ENCODE measurements at regions not wholly inside any gene's neighbourhood (a gene's known extent, or its start where the extent isn't known, plus 50 kb on each side); places are given as distances from the start of the nearest gene placed in this dataset.

GRCh38 chr9:86664603-86665002 is 282.7 kb downstream of the GAS1 start:
- no peak for DNase-seq
- TF ChIP-seq CTCF (IDR thresholded peaks at IDR 0.05 in 8 of 11, conservative IDR thresholded peaks at IDR 0.05 in 3 of 11) (no peak), POLR2AphosphoS5 (IDR thresholded peaks at IDR 0.05) (no peak)
- WGBS, 5 donors: 74 to 86% (median 79%) methylated on average over 6 to 7 of the region's 7 CpGs
- Histone ChIP-seq H3K27me3 (replicated peaks in 1 of 7) (peaks cover 0 to 14% (median 0%) of the 10 kb centered on the region in 7 donors), H3K36me3 (no peaks in the 10 kb centered on the region), H3K4me3 (no peak overlapping the region), H3K4me1 (no peaks in the 10 kb centered on the region), H3K9me3 (no peaks in the 10 kb centered on the region), H3K27ac (no peak overlapping the region)
- intact Hi-C loops (cut with DNase I; ENCODE audit: low total_unique reads): no loop called here

- Histone ChIP-seq H3K27me3 (replicated peaks in 1 of 7) (peaks cover 0 to 14% (median 0%) of the 10 kb centered on the region in 7 donors), H3K36me3 (no peaks in the 10 kb centered on the region), H3K27ac (no peak overlapping the region), H3K4me3 (no peak overlapping the region), H3K4me1 (no peaks in the 10 kb centered on the region), H3K9me3 (no peaks in the 10 kb centered on the region)
- WGBS, 5 donors: 80 to 95% (median 92%) methylated on average over 2 of the region's 2 CpGs
- intact Hi-C loops (cut with DNase I; ENCODE audit: low total_unique reads): no loop called here
- no peak for TF ChIP-seq POLR2A (IDR thresholded peaks at IDR 0.05)
- no peak for TF ChIP-seq POLR2AphosphoS5 (IDR thresholded peaks at IDR 0.05)
- no peak for DNase-seq
Observed at GRCh38 chr9:86663905-86664304, 283.4 kb downstream of the GAS1 start.

GRCh38 chr9:86662890-86663468 is 284.3 kb downstream of the GAS1 start:
- 74 to 90% (median 88%) methylated on average over 2 of the region's 2 CpGs for WGBS, 5 donors
- Histone ChIP-seq H3K36me3 (no peaks in the 10 kb centered on the region), H3K9me3 (no peaks in the 10 kb centered on the region), H3K4me1 (no peaks in the 10 kb centered on the region), H3K27me3 (replicated peaks in 1 of 7) (peaks cover 0 to 17% (median 0%) of the 10 kb centered on the region in 7 donors), H3K4me3 (no peak overlapping the region), H3K27ac (no peak overlapping the region)
- TF ChIP-seq POLR2AphosphoS5 (IDR thresholded peaks at IDR 0.05) (no peak), CTCF (IDR thresholded peaks at IDR 0.05 in 8 of 11, conservative IDR thresholded peaks at IDR 0.05 in 3 of 11) (no peak), POLR2A (IDR thresholded peaks at IDR 0.05) (no peak)
- intact Hi-C loops (cut with DNase I; ENCODE audit: low total_unique reads): no loop called here
- no peak for DNase-seq

- intact Hi-C loops (cut with DNase I; ENCODE audit: low total_unique reads): no loop called here
- H3K9me3 ChIP-seq: no peaks in the 10 kb centered on the region
- no peak overlapping the region for H3K4me3 ChIP-seq
- no peak for DNase-seq
- peaks cover 0 to 17% (median 0%) of the 10 kb centered on the region in 7 donors for H3K27me3 ChIP-seq (replicated peaks in 1 of 7)
- 56 to 66% (median 64%) methylated on average over 7 of the region's 7 CpGs for WGBS, 5 donors
- H3K4me1 ChIP-seq: no peaks in the 10 kb centered on the region
- no peak for TF ChIP-seq CTCF (IDR thresholded peaks at IDR 0.05 in 8 of 11, conservative IDR thresholded peaks at IDR 0.05 in 3 of 11)
- no peak for TF ChIP-seq POLR2AphosphoS5 (IDR thresholded peaks at IDR 0.05)
- no peak for TF ChIP-seq POLR2A (IDR thresholded peaks at IDR 0.05)
- no peak overlapping the region for H3K27ac ChIP-seq
- H3K36me3 ChIP-seq: no peaks in the 10 kb centered on the region
Observed at GRCh38 chr9:86660146-86660943, 287.0 kb downstream of the GAS1 start.

All from spleen (tissue), 11 donors.